ENCODE measurements at regions not wholly inside any gene's neighbourhood (a gene's known extent, or its start where the extent isn't known, plus 50 kb on each side); places are given as distances from the start of the nearest gene placed in this dataset.

GRCh38 chr16:6498858-6499257 is 833.8 kb upstream of the RBFOX1 start:
- H3K4me3 ChIP-seq = no peak overlapping the region
- no peak overlapping the region for H3K27ac ChIP-seq
- H3K4me1 ChIP-seq (ENCODE audit: control insufficient read depth in 1 of 2, low read depth in 2 of 2) = no peaks in the 10 kb centered on the region
- DNase-seq (ENCODE audit: low spot score) = no peak
- no peaks in the 10 kb centered on the region for H3K36me3 ChIP-seq
- no peaks in the 10 kb centered on the region for H3K9me3 ChIP-seq
- TF ChIP-seq, protein P1, sequence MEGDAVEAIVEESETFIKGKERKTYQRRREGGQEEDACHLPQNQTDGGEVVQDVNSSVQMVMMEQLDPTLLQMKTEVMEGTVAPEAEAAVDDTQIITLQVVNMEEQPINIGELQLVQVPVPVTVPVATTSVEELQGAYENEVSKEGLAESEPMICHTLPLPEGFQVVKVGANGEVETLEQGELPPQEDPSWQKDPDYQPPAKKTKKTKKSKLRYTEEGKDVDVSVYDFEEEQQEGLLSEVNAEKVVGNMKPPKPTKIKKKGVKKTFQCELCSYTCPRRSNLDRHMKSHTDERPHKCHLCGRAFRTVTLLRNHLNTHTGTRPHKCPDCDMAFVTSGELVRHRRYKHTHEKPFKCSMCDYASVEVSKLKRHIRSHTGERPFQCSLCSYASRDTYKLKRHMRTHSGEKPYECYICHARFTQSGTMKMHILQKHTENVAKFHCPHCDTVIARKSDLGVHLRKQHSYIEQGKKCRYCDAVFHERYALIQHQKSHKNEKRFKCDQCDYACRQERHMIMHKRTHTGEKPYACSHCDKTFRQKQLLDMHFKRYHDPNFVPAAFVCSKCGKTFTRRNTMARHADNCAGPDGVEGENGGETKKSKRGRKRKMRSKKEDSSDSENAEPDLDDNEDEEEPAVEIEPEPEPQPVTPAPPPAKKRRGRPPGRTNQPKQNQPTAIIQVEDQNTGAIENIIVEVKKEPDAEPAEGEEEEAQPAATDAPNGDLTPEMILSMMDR (IDR thresholded peaks at IDR 0.05) = no peak
- no peaks in the 10 kb centered on the region for H3K27me3 ChIP-seq (replicated peaks; ENCODE audit: insufficient read depth)
- ATAC-seq (ENCODE audit: insufficient number of reproducible peaks, low FRiP score, low read depth) = no peak

DNA sequence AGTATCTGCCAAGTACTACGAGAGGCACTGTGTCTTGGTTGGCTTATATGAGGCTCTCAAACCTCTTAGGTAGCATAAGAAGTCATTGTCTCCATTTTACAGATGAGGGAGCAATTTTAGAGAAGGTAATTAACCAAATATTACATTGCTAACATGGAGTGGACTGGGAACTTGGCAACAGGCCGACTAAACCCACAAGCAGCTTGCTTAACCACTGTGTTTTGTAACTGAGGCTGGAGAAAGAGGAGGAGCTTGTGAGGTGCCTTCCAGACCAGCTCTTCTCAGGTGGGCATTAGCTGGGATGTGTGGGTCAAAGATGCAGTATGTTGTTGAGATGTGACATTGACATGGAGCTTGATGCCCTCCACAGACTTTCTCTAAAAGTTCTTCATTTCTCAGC is 835.6 kb upstream of the RBFOX1 start:
- Histone ChIP-seq H3K27ac (no peak overlapping the region), H3K4me1 (ENCODE audit: control insufficient read depth in 1 of 2, low read depth in 2 of 2) (no peaks in the 10 kb centered on the region), H3K27me3 (replicated peaks; ENCODE audit: insufficient read depth) (no peaks in the 10 kb centered on the region), H3K9me3 (no peaks in the 10 kb centered on the region), H3K36me3 (no peaks in the 10 kb centered on the region), H3K4me3 (no peak overlapping the region)
- DNase-seq (ENCODE audit: low spot score) (no peak), ATAC-seq (ENCODE audit: insufficient number of reproducible peaks, low FRiP score, low read depth) (no peak)
- TF ChIP-seq, protein P1 (IDR thresholded peaks at IDR 0.05) = no peak

DNA sequence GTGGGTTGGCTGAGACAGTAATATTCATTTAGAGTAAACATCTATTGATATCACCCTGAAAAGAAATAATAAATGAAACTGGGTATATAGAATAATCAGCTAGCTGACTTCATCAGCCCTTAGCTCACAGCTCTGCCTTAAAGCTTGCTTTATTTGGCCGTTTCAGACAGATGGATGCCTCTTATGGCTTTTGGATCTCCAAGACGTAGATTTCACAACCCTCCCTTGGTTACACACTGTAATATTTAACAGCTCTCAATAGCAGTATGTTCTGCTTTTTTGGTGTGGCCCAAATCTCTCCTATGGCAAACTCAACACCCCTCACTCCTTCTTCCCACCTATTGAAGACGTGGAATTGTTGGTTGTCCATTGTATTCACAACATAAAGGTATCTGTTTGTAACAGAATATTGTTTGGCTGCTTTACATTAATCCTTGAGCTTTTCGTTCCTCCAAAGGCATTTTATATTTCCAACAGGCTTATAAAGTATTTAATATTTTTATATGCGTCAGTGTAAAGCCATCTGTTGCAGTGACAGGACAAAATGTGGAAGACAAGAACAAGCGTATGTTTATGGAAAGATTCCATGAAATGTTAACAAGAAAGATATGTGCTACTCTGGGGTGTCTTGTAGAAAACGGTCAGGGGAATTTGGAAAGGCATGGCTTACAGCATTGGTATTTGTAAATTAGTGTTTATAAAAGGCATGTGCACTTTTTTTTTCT is 837.0 kb upstream of the RBFOX1 start:
- Histone ChIP-seq H3K27ac (no peak overlapping the region), H3K4me1 (ENCODE audit: control insufficient read depth in 1 of 2, low read depth in 2 of 2) (no peaks in the 10 kb centered on the region), H3K4me3 (no peak overlapping the region), H3K36me3 (no peaks in the 10 kb centered on the region), H3K9me3 (no peaks in the 10 kb centered on the region), H3K27me3 (replicated peaks; ENCODE audit: insufficient read depth) (no peaks in the 10 kb centered on the region)
- ATAC-seq (ENCODE audit: insufficient number of reproducible peaks, low FRiP score, low read depth) = no peak
- TF ChIP-seq, protein P1 (IDR thresholded peaks at IDR 0.05) = no peak
- DNase-seq (ENCODE audit: low spot score) = no peak

GRCh38 chr16:6494716-6495115 is 837.9 kb upstream of the RBFOX1 start:
- ATAC-seq (ENCODE audit: insufficient number of reproducible peaks, low FRiP score, low read depth) = no peak
- no peak for DNase-seq (ENCODE audit: low spot score)
- no peaks in the 10 kb centered on the region for H3K27me3 ChIP-seq (replicated peaks; ENCODE audit: insufficient read depth)
- TF ChIP-seq, protein P1 (IDR thresholded peaks at IDR 0.05) = no peak
- H3K36me3 ChIP-seq = no peaks in the 10 kb centered on the region
- H3K9me3 ChIP-seq = no peaks in the 10 kb centered on the region
- H3K4me3 ChIP-seq = no peak overlapping the region
- no peaks in the 10 kb centered on the region for H3K4me1 ChIP-seq (ENCODE audit: control insufficient read depth in 1 of 2, low read depth in 2 of 2)
- no peak overlapping the region for H3K27ac ChIP-seq

DNA sequence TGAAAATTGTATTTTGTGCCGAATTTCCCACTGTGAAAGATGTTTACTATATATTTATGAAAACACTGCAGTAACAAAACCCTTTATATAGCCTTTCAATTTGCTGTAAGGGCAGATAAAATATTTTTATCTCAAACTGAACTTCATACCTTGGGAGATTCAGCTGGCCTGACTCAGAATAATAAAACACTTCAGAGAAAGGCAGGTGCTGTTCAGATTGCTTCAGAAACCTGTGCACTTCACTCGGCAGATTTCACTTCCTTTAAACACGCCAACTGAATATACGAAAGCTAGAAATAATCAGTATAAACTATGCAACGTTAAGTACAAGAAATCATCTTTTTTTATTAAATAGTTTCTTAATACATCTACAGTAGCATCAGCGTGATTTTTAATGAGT is 839.1 kb upstream of the RBFOX1 start:
- DNase-seq (ENCODE audit: low spot score) (no peak), ATAC-seq (ENCODE audit: insufficient number of reproducible peaks, low FRiP score, low read depth) (no peak)
- Histone ChIP-seq H3K36me3 (no peaks in the 10 kb centered on the region), H3K27ac (no peak overlapping the region), H3K4me1 (ENCODE audit: control insufficient read depth in 1 of 2, low read depth in 2 of 2) (no peaks in the 10 kb centered on the region), H3K27me3 (replicated peaks; ENCODE audit: insufficient read depth) (no peaks in the 10 kb centered on the region), H3K9me3 (no peaks in the 10 kb centered on the region), H3K4me3 (no peak overlapping the region)
- TF ChIP-seq, protein P1 (IDR thresholded peaks at IDR 0.05) = no peak

Data from thoracic aorta (tissue), 2 donors.